A673 (cell line): ENCODE measurements at regions not wholly inside any gene's neighbourhood (a gene's known extent, or its start where the extent isn't known, plus 50 kb on each side); places are given as distances from the start of the nearest gene placed in this dataset.

Source experiments
- BruUV-seq: library from RNA; stranded (reverse); fragments of 400-500 nt; replicated peaks from 2 replicates; lab custom pipeline; 2021; lab: Mats Ljungman, UMichigan
- CTCF ChIA-PET: fragments of 300-600 bp; sonication (Branson Sonifier 250); formaldehyde crosslinking; loops from one replicate; lab custom pipeline; 2022; ENCODE audit warnings: antibody characterized with exemption; lab: Charles Lee
- POLR2A ChIA-PET: fragments of 300-600 bp; sonication (Branson Sonifier 250); formaldehyde crosslinking; loops from one replicate; lab custom pipeline; 2022; ENCODE audit warnings: antibody characterized with exemption; ENCODE audit not compliant: low non-redundant PET; lab: Charles Lee
- DNase-seq: peaks from one replicate; pipeline ENCODE4 v3.0.0-alpha.2; 2015; ENCODE audit warnings: low spot score
- H3K27ac ChIP-seq: fragments of 200-600 bp; sonication (generic); 2 replicates; pipeline ENCODE4 v1.5.1; 2016; ENCODE audit warnings: mixed run types, low read depth, mild to moderate bottlenecking, mixed read lengths, antibody characterized with exemption, low read length; ENCODE audit not compliant: poor library complexity, severe bottlenecking
- H3K27me3 ChIP-seq: fragments of 200-600 bp; sonication (generic); replicated peaks from 2 replicates; pipeline ENCODE4 v1.6.1; 2017; ENCODE audit warnings: mixed run types, low read depth, mild to moderate bottlenecking, mixed read lengths, antibody characterized with exemption, low read length; ENCODE audit not compliant: insufficient read depth, poor library complexity
- H3K36me3 ChIP-seq: fragments of 200-600 bp; sonication (generic); 2 replicates; pipeline ENCODE4 v1.6.1; 2016; ENCODE audit warnings: mixed run types, mild to moderate bottlenecking, mixed read lengths, antibody characterized with exemption, low read length; ENCODE audit not compliant: insufficient read depth, poor library complexity, severe bottlenecking
- H3K4me1 ChIP-seq: fragments of 200-600 bp; sonication (generic); 2 replicates; pipeline ENCODE4 v1.6.1; 2017; ENCODE audit warnings: mixed run types, mild to moderate bottlenecking, mixed read lengths, antibody characterized with exemption, low read length; ENCODE audit not compliant: insufficient read depth, poor library complexity, severe bottlenecking
- H3K4me3 ChIP-seq: fragments of 200-600 bp; sonication (generic); 2 replicates; pipeline ENCODE4 v1.5.1; 2016; ENCODE audit warnings: low read depth, mixed run types, mild to moderate bottlenecking, mixed read lengths, low read length; ENCODE audit not compliant: poor library complexity, severe bottlenecking
- H3K9me3 ChIP-seq: fragments of 200-600 bp; sonication (generic); 2 replicates; pipeline ENCODE4 v1.6.1; 2016; ENCODE audit warnings: mixed run types, low read depth, mild to moderate bottlenecking, mixed read lengths, antibody characterized with exemption, low read length; ENCODE audit not compliant: poor library complexity, severe bottlenecking
- CTCF ChIP-seq: fragments of 300-800, 200-600 bp; sonication (generic); conservative IDR thresholded peaks from 2 replicates; pipeline ENCODE4 v1.5.1; 2017; ENCODE audit warnings: low read depth, mild to moderate bottlenecking, antibody characterized with exemption, low read length, moderate library complexity, mixed read lengths
- EZH2 ChIP-seq: fragments of 200-600 bp; sonication (generic); IDR thresholded peaks from 2 replicates; pipeline ENCODE4 v1.6.1; 2017; ENCODE audit warnings: borderline replicate concordance, low read depth, mild to moderate bottlenecking, mixed read lengths, antibody characterized with exemption, low read length; ENCODE audit not compliant: poor library complexity, severe bottlenecking
- intact Hi-C: fragments of 100-400 bp; cut with micrococcal nuclease; formaldehyde crosslinking; loops from one replicate; pipeline ENCODE4 v1.10.0; 2022; ENCODE audit not compliant: unreplicated experiment

GRCh38 chr5:135719428-135720063 lies 114.9 kb upstream of the SLC25A48 start:
- Histone ChIP-seq H3K9me3 (no peaks in the 10 kb centered on the region), H3K27ac (no peak overlapping the region), H3K4me1 (peaks cover 7% of the 10 kb centered on the region), H3K36me3 (no peaks in the 10 kb centered on the region), H3K4me3 (no peak overlapping the region), H3K27me3 (no peaks in the 10 kb centered on the region)
- DNase-seq: no peak
- no TSS peak for BruUV-seq
- intact Hi-C loops: no loop called here
- ChIA-PET POLR2A (no interaction called here), CTCF (no interaction called here)
- TF ChIP-seq CTCF (no peak), EZH2 (no peak)

GRCh38 chr5:135718651-135719050 lies 115.8 kb upstream of the SLC25A48 start:
- ChIA-PET POLR2A (no interaction called here), CTCF (no interaction called here)
- Histone ChIP-seq H3K4me3 (no peak overlapping the region), H3K4me1 (peaks cover 7% of the 10 kb centered on the region), H3K27me3 (no peaks in the 10 kb centered on the region), H3K9me3 (no peaks in the 10 kb centered on the region), H3K36me3 (no peaks in the 10 kb centered on the region), H3K27ac (no peak overlapping the region)
- TF ChIP-seq CTCF (no peak), EZH2 (no peak)
- no TSS peak for BruUV-seq
- no peak for DNase-seq
- intact Hi-C loops: no loop called here

GRCh38 chr5:135718151-135718550 lies 116.3 kb upstream of the SLC25A48 start:
- peaks cover 7% of the 10 kb centered on the region for H3K4me1 ChIP-seq
- TF ChIP-seq CTCF: no peak
- TF ChIP-seq EZH2: no peak
- H3K27ac ChIP-seq: no peak overlapping the region
- no peaks in the 10 kb centered on the region for H3K27me3 ChIP-seq
- no peaks in the 10 kb centered on the region for H3K36me3 ChIP-seq
- ChIA-PET POLR2A (no interaction called here), CTCF (no interaction called here)
- no peaks in the 10 kb centered on the region for H3K9me3 ChIP-seq
- no TSS peak for BruUV-seq
- no peak overlapping the region for H3K4me3 ChIP-seq
- intact Hi-C loops: no loop called here
- no peak for DNase-seq
